A549 (cell line): ENCODE measurements at regions not wholly inside any gene's neighbourhood (a gene's known extent, or its start where the extent isn't known, plus 50 kb on each side); places are given as distances from the start of the nearest gene placed in this dataset.
A peak's percentile ranks its signal among the peaks of the same experiment; 100 is the strongest.

Experiments
- ATAC-seq, 2 experiments: fragments of 200-7000 bp in 1 of 2; fragments of >200 bp in 1 of 2; cut with Nextera tagmentation in 1 of 2; cut with Tn5 transposase in 1 of 2; 3 replicates each; pipeline versions ENCODE4 v1.8.0 to v1.9.1; 2018 to 2020; ENCODE audit warnings: mild to moderate bottlenecking in 1 of 2, moderate library complexity in 1 of 2
- CTCF ChIA-PET: fragments of 300-600 bp; sonication (Branson Sonifier 250); formaldehyde crosslinking; extraction: SDS; loops from one replicate; lab custom pipeline; 2021; ENCODE audit warnings: antibody characterized with exemption, inconsistent platforms; lab: Yijun Ruan, JAX
- POLR2A ChIA-PET: fragments of 350-600 bp; formaldehyde crosslinking; extraction: SDS; loops from one replicate; lab custom pipeline; 2021; ENCODE audit warnings: antibody characterized with exemption, inconsistent platforms; lab: Yijun Ruan, JAX
- DNase-seq, 2 experiments: peaks; one replicate each; pipeline versions ENCODE4 v3.0.0 to v3.0.0-alpha.2; 2011 to 2016; ENCODE audit warnings: low read depth in 1 of 2, low spot score in 1 of 2
- FAIRE-seq: peaks from 2 replicates; lab custom pipeline; 2011; peaks lifted over from hg19 to GRCh38; lab: Jason Lieb, UNC
- H3K27ac ChIP-seq, 2 experiments: fragments of >200 bp; sonication (Bioruptor Twin); formaldehyde crosslinking; 3 replicates each; pipeline ENCODE4 v1.5.1; 2016 to 2017
- H3K4me1 ChIP-seq: fragments of >200 bp; sonication (Bioruptor Twin); formaldehyde crosslinking; 3 replicates; pipeline ENCODE4 v1.6.1; 2016
- H3K4me2 ChIP-seq: fragments of >200 bp; sonication (Bioruptor Twin); formaldehyde crosslinking; 3 replicates; pipeline ENCODE4 v1.6.1; 2016
- H3K4me3 ChIP-seq: fragments of >200 bp; sonication (Bioruptor Twin); formaldehyde crosslinking; 3 replicates; pipeline ENCODE4 v1.5.1; 2016
- H3K9me3 ChIP-seq: fragments of >200 bp; sonication (Bioruptor Twin); formaldehyde crosslinking; 3 replicates; pipeline ENCODE4 v1.6.1; 2016
- BCL3 ChIP-seq: fragments of >200 bp; sonication (Bioruptor Twin); formaldehyde crosslinking; IDR thresholded peaks from 3 replicates; pipeline ENCODE4 v1.6.1; 2016
- CBX8 ChIP-seq: fragments of 200-600 bp; sonication (generic); IDR thresholded peaks from 2 replicates; pipeline ENCODE4 v1.6.1; 2016
- CEBPB ChIP-seq, 2 experiments: fragments of >200 bp in 1 of 2; sonication (Bioruptor Twin) in 1 of 2; formaldehyde crosslinking in 1 of 2; IDR thresholded peaks; 2 replicates each; pipeline ENCODE4 v1.6.1; 2012 to 2016
- CHD4 ChIP-seq: fragments of 200-600 bp; sonication (generic); IDR thresholded peaks from 2 replicates; pipeline ENCODE4 v1.6.1; 2016; ENCODE audit warnings: antibody characterized with exemption, mild to moderate bottlenecking, borderline replicate concordance
- CTCF ChIP-seq: fragments of >200 bp; sonication (Bioruptor Twin); formaldehyde crosslinking; IDR thresholded peaks from 3 replicates; pipeline ENCODE4 v1.5.1; 2016
- EHF ChIP-seq: fragments of 250-450 bp; sonication (Bioruptor Pico); IDR thresholded peaks from 2 replicates; pipeline ENCODE4 v1.5.0; 2020; ENCODE audit warnings: mild to moderate bottlenecking
- EHMT2 ChIP-seq: fragments of 200-600 bp; sonication (generic); IDR thresholded peaks from 2 replicates; pipeline ENCODE4 v1.6.1; 2016; ENCODE audit warnings: antibody characterized with exemption, low read depth, mild to moderate bottlenecking, moderate library complexity
- ELK1 ChIP-seq: fragments of 150-350 bp; IDR thresholded peaks from 2 replicates; pipeline ENCODE4 v1.6.1; 2014; ENCODE audit warnings: low read depth, mild to moderate bottlenecking, low read length
- EP300 ChIP-seq, 2 experiments: fragments of >200 bp; sonication (Bioruptor Twin); formaldehyde crosslinking; IDR thresholded peaks; 2 replicates in 1 of 2; 3 replicates in 1 of 2; pipeline ENCODE4 v1.6.1; 2016 to 2017
- ESRRA ChIP-seq: fragments of 150-350 bp; IDR thresholded peaks from 2 replicates; pipeline ENCODE4 v1.6.1; 2014; ENCODE audit warnings: mild to moderate bottlenecking, low read length, borderline replicate concordance
- FOSL2 ChIP-seq, 2 experiments: fragments of 450-650 bp in 1 of 2; fragments of >200 bp in 1 of 2; sonication (Bioruptor Twin) in 1 of 2; formaldehyde crosslinking; IDR thresholded peaks; 2 replicates each; pipeline versions ENCODE4 v1.5.0 to v1.6.1; 2016 to 2020; ENCODE audit warnings: mild to moderate bottlenecking in 1 of 2, moderate library complexity in 1 of 2
- GATA3 ChIP-seq: IDR thresholded peaks from 2 replicates; pipeline ENCODE4 v1.6.1; 2012; ENCODE audit warnings: borderline replicate concordance
- HEYL ChIP-seq: fragments of 250-450 bp; sonication (Bioruptor Pico); IDR thresholded peaks from 2 replicates; pipeline ENCODE4 v1.8.0; 2021; ENCODE audit warnings: mild to moderate bottlenecking, moderate library complexity
- HOXB13 ChIP-seq: fragments of 250-450 bp; sonication (Bioruptor Pico); IDR thresholded peaks from 2 replicates; pipeline ENCODE4 v1.5.0; 2020; ENCODE audit warnings: low read depth, mild to moderate bottlenecking, moderate library complexity
- HOXB5 ChIP-seq: fragments of 250-450 bp; sonication (Bioruptor Pico); IDR thresholded peaks from 2 replicates; pipeline ENCODE4 v1.5.0; 2020; ENCODE audit warnings: mild to moderate bottlenecking, moderate library complexity
- JUN ChIP-seq, 2 experiments: fragments of >200 bp; sonication (Bioruptor Twin); formaldehyde crosslinking; IDR thresholded peaks; 2 replicates in 1 of 2; 3 replicates in 1 of 2; pipeline ENCODE4 v1.6.1; 2016 to 2017
- MAX ChIP-seq: IDR thresholded peaks from 2 replicates; pipeline ENCODE4 v1.6.1; 2012
- POLR2A ChIP-seq: IDR thresholded peaks from 2 replicates; pipeline ENCODE4 v1.6.1; 2012; ENCODE audit warnings: mild to moderate bottlenecking, low read length
- POLR2AphosphoS2 ChIP-seq: conservative IDR thresholded peaks from 2 replicates; pipeline ENCODE4 v1.6.1; 2012; ENCODE audit warnings: low read length, improper control_type of control experiment, inconsistent platforms
- RAD21 ChIP-seq, 2 experiments: fragments of >200 bp in 1 of 2; sonication (Bioruptor Twin) in 1 of 2; formaldehyde crosslinking in 1 of 2; IDR thresholded peaks in 1 of 2; conservative IDR thresholded peaks in 1 of 2; 2 replicates in 1 of 2; 3 replicates in 1 of 2; pipeline ENCODE4 v1.6.1; 2012 to 2018; ENCODE audit warnings: inconsistent platforms in 1 of 2
- RCOR1 ChIP-seq: fragments of 150-350 bp; IDR thresholded peaks from 2 replicates; pipeline ENCODE4 v1.6.1; 2014; ENCODE audit warnings: antibody characterized with exemption, low read length, low read depth
- REST ChIP-seq: fragments of 200-600 bp; sonication (generic); IDR thresholded peaks from 2 replicates; pipeline ENCODE4 v1.6.1; 2016; ENCODE audit warnings: antibody characterized with exemption, mild to moderate bottlenecking, moderate library complexity
- RNF2 ChIP-seq: fragments of 200-600 bp; sonication (generic); IDR thresholded peaks from 2 replicates; pipeline ENCODE4 v1.6.1; 2016; ENCODE audit warnings: low read depth, mild to moderate bottlenecking, antibody characterized with exemption, moderate library complexity, borderline replicate concordance
- SMC3 ChIP-seq: fragments of >200 bp; sonication (Bioruptor Twin); formaldehyde crosslinking; IDR thresholded peaks from 3 replicates; pipeline ENCODE4 v1.6.1; 2018; ENCODE audit warnings: inconsistent platforms
- SREBF2 ChIP-seq: fragments of 450-650 bp; IDR thresholded peaks from 2 replicates; pipeline ENCODE4 v1.6.1; 2014; ENCODE audit warnings: mild to moderate bottlenecking, moderate library complexity
- TFCP2L1 ChIP-seq: fragments of 250-450 bp; sonication (Bioruptor Pico); IDR thresholded peaks from 2 replicates; pipeline ENCODE4 v1.5.0; 2021; ENCODE audit warnings: mild to moderate bottlenecking
- TP53 ChIP-seq: fragments of 250-450 bp; sonication (Bioruptor Pico); IDR thresholded peaks from 2 replicates; pipeline ENCODE4 v1.5.0; 2021; ENCODE audit warnings: mild to moderate bottlenecking, moderate library complexity
- USF2 ChIP-seq: fragments of 450-650 bp; IDR thresholded peaks from 2 replicates; pipeline ENCODE4 v1.6.1; 2014; ENCODE audit warnings: antibody characterized with exemption
- WGBS: methylation state at CpG from one replicate; pipeline ENCODE4 v1.1.6; 2017; ENCODE audit errors: missing lambda C conversion rate; 5-methylcytosine and 5-hydroxymethylcytosine counted together

GRCh38 chr6:11317885-11318771 lies 85.7 kb upstream of the NEDD9 start (continued):
- TF ChIP-seq CTCF = no peak
- 0 out of 2 replicates have a peak, but pooled peaks have one; percentile 21 for TF ChIP-seq ESRRA
- peak; percentile 95 for TF ChIP-seq FOSL2 (IDR thresholded peaks at IDR 0.05)
- TF ChIP-seq FOSL2 (CRISPR knock-in tag; IDR thresholded peaks at IDR 0.05) = peak; percentile 99
- TF ChIP-seq HOXB5 (CRISPR knock-in tag) = no peak; the same call in 1 of the 2 replicates
- no peak for TF ChIP-seq REST
- peak; percentile 85 to 88 for TF ChIP-seq JUN (IDR thresholded peaks at IDR 0.05)
- TF ChIP-seq CBX8 = no peak
- TF ChIP-seq SMC3 = peak; percentile 44; the same call in 2 of the 3 replicates
- no peak for TF ChIP-seq POLR2AphosphoS2
- peak; percentile 52 to 86; a peak in 2 of 4 replicates for TF ChIP-seq CEBPB (IDR thresholded peaks at IDR 0.05)
- peak; percentile 45; the same call in 1 of the 2 replicates for TF ChIP-seq HEYL
- TF ChIP-seq EP300 (IDR thresholded peaks at IDR 0.05) = peak; percentile 87 to 88; a peak in 4 of 5 replicates
- TF ChIP-seq TP53 (CRISPR knock-in tag) = no peak
- no peak for TF ChIP-seq POLR2A
- no peak for TF ChIP-seq ELK1
- TF ChIP-seq TFCP2L1 (CRISPR knock-in tag) = no peak
- TF ChIP-seq EHMT2 = no peak
- peak; percentile 78; the same call in 1 of the 2 replicates for TF ChIP-seq HOXB13 (CRISPR knock-in tag)

GRCh38 chr6:11315743-11316437 lies 83.4 kb upstream of the NEDD9 start:
- H3K27ac ChIP-seq = peak overlapping the region; percentile 96
- H3K4me2 ChIP-seq = peak overlapping the region; percentile 84
- ChIA-PET POLR2A (interaction anchor here (0.6 to 3.1 kb wide), 6 partner anchors 85 to 122 kb away, joined by 3 to 34 read pairs (median 4); partner anchors contain the start of gene NEDD9), CTCF (interaction anchor here (0.6 to 1.9 kb wide), 3 partner anchors 18 to 180 kb away, joined by 3 to 16 read pairs (median 3); no protein-coding TSS in a partner anchor)
- H3K4me3 ChIP-seq = no peak overlapping the region
- DNase-seq (peak; percentile 55 to 95), ATAC-seq (peak; percentile 75 to 87), FAIRE-seq (peak; percentile 76)
- H3K9me3 ChIP-seq = no peaks in the 10 kb centered on the region
- H3K4me1 ChIP-seq = peaks cover 53% of the 10 kb centered on the region
- 0% methylated on average over 5 of the region's 5 CpGs for WGBS
- TF ChIP-seq CHD4 (no peak), TFCP2L1 (CRISPR knock-in tag) (no peak), RAD21 (conservative IDR thresholded peaks at IDR 0.05 in 1 of 2, IDR thresholded peaks at IDR 0.05 in 1 of 2) (peak; percentile 16 to 54; a peak in 3 of 5 replicates), SREBF2 (no peak), SMC3 (peak; percentile 40), GATA3 (peak; percentile 88), BCL3 (0 out of 3 replicates have a peak, but pooled peaks have one; percentile 63), RNF2 (no peak), JUN (IDR thresholded peaks at IDR 0.05) (peak in 1 of 2 experiments; percentile 87; a peak in 4 of 5 replicates), USF2 (peak; percentile 70), RCOR1 (no peak), MAX (peak; percentile 70), EHF (CRISPR knock-in tag) (no peak)
